ENCODE measurements at regions not wholly inside any gene's neighbourhood (a gene's known extent, or its start where the extent isn't known, plus 50 kb on each side); places are given as distances from the start of the nearest gene placed in this dataset.
"Not testable (repeated sequence)": the region's sequence is repeated elsewhere in the genome, so short reads cannot be mapped to it uniquely, and the experiment has no call there.

DNA sequence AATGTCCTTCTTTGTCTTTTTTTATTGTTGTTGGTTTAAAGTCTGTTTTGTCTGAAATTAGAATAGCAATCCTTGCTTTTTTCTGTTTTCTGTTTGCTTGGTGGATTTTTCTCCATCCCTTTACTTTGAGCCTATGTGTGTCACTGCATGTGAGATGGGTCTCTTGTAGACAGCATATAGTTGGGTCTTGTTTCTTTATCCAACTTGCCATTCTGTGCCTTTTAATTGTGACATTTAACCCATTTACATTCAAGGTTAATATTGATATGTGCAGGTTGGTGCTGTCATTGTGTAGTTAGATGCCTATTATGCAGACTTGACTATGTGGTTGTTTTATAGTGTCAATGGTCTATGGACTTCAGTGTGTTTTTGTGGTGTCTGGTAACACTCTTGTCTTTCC, 197.5 kb upstream of the FN1 start:
- no peaks in the 10 kb centered on the region for H3K36me3 ChIP-seq
- no peaks in the 10 kb centered on the region for H3K27me3 ChIP-seq
- no peak overlapping the region for H3K27ac ChIP-seq
- H3K9me3 ChIP-seq: peaks cover 4% of the 10 kb centered on the region
- no peak for DNase-seq
- intact Hi-C loops (cut with DNase I): no loop called here
- no peak overlapping the region for H3K4me3 ChIP-seq
- TF ChIP-seq, protein P1, sequence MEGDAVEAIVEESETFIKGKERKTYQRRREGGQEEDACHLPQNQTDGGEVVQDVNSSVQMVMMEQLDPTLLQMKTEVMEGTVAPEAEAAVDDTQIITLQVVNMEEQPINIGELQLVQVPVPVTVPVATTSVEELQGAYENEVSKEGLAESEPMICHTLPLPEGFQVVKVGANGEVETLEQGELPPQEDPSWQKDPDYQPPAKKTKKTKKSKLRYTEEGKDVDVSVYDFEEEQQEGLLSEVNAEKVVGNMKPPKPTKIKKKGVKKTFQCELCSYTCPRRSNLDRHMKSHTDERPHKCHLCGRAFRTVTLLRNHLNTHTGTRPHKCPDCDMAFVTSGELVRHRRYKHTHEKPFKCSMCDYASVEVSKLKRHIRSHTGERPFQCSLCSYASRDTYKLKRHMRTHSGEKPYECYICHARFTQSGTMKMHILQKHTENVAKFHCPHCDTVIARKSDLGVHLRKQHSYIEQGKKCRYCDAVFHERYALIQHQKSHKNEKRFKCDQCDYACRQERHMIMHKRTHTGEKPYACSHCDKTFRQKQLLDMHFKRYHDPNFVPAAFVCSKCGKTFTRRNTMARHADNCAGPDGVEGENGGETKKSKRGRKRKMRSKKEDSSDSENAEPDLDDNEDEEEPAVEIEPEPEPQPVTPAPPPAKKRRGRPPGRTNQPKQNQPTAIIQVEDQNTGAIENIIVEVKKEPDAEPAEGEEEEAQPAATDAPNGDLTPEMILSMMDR (IDR thresholded peaks at IDR 0.05): no peak
- ATAC-seq: no peak
- H3K4me1 ChIP-seq: no peaks in the 10 kb centered on the region

DNA sequence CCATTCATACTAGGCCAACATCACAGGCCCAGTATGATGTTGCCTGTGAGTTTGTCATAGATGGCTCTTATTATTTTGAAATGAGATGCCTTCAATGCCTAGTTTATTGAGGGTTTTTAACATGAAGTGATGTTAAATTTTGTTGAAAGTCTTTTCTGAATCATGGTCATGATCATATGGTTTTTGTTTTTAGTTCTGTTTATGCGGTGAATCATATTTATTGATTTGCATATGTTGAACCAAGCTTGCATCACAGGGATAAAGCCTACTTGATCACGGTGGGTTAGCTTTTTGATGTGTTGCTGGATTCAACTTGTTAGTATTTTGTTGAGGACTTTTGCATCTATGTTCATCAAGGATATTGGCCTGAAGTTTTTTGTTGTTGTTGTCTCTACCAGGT, 195.8 kb upstream of the FN1 start:
- H3K4me3 ChIP-seq: no peak overlapping the region
- H3K4me1 ChIP-seq: no peaks in the 10 kb centered on the region
- H3K36me3 ChIP-seq: no peaks in the 10 kb centered on the region
- DNase-seq (no peak), ATAC-seq (no peak)
- intact Hi-C loops (cut with DNase I): no loop called here
- TF ChIP-seq, protein P1 (IDR thresholded peaks at IDR 0.05): no peak
- H3K9me3 ChIP-seq: peaks cover 4% of the 10 kb centered on the region
- no peaks in the 10 kb centered on the region for H3K27me3 ChIP-seq
- H3K27ac ChIP-seq: no peak overlapping the region

DNA sequence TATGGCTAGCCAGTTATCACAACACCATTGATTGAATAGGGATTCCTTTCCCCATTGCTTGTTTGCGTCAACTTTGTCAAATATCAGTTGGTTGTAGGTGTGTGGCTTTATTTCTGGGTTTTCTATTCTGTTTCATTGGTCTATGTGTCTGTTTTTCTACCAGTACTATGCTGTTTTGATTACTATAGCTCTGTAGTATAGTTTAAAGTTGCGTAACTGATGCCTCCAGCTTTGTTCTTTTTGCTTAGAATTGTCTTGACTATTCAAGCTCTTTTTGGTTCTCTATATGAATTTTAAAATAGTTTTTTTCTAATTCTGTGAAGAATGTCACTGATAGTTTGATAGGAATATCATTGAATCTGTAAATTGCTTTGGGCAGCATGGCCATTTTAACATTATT, 194.9 kb upstream of the FN1 start:
- intact Hi-C loops (cut with DNase I); H3K4me1 ChIP-seq; H3K36me3 ChIP-seq; H3K27me3 ChIP-seq; DNase-seq; H3K9me3 ChIP-seq; ATAC-seq; H3K4me3 ChIP-seq; H3K27ac ChIP-seq: not testable (repeated sequence)

- H3K4me1 ChIP-seq: no peaks in the 10 kb centered on the region
- TF ChIP-seq, protein P1 (IDR thresholded peaks at IDR 0.05): no peak
- intact Hi-C loops (cut with DNase I): no loop called here
- H3K27ac ChIP-seq: no peak overlapping the region
- no peaks in the 10 kb centered on the region for H3K36me3 ChIP-seq
- no peak for DNase-seq
- peaks cover 4% of the 10 kb centered on the region for H3K9me3 ChIP-seq
- H3K27me3 ChIP-seq: no peaks in the 10 kb centered on the region
- no peak overlapping the region for H3K4me3 ChIP-seq
- ATAC-seq: no peak
Measured at GRCh38 chr2:215627771-215628170, 191.9 kb upstream of the FN1 start.

DNA sequence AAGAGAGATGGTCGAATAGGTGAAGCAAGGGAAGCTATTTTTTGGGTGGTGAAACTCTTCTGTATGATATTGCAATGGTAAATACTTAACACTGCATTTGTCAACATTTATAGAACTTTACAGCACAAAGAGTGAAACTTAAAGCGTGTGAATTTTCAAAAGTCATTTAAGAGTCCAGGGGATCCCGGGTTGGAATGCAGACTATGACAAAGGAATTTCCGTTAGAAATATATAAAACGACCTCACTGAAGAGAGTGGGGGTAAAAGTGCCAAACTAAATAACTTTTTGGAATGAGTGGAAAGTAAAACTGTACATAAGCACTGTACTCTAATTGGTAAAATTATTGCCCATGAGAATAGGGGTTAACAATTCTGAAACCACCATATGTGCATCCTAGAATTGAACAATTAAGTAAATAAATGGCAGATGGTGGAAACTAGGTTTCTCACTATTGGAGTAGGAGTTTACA, 191.0 kb upstream of the FN1 start:
- Histone ChIP-seq H3K27ac (no peak overlapping the region), H3K9me3 (peaks cover 4% of the 10 kb centered on the region), H3K36me3 (no peaks in the 10 kb centered on the region), H3K4me1 (no peaks in the 10 kb centered on the region), H3K4me3 (no peak overlapping the region), H3K27me3 (no peaks in the 10 kb centered on the region)
- intact Hi-C loops (cut with DNase I): no loop called here
- TF ChIP-seq, protein P1 (IDR thresholded peaks at IDR 0.05): no peak
- ATAC-seq (no peak), DNase-seq (no peak)

- TF ChIP-seq, protein P1 (IDR thresholded peaks at IDR 0.05): no peak
- Histone ChIP-seq H3K27me3 (no peaks in the 10 kb centered on the region), H3K36me3 (no peaks in the 10 kb centered on the region), H3K27ac (no peak overlapping the region), H3K4me3 (no peak overlapping the region), H3K9me3 (peaks cover 4% of the 10 kb centered on the region), H3K4me1 (no peaks in the 10 kb centered on the region)
- no peak for ATAC-seq
- no peak for DNase-seq
- intact Hi-C loops (cut with DNase I): no loop called here
Measured at GRCh38 chr2:215626063-215626462, 190.2 kb upstream of the FN1 start.
